HG03432 (cell line): ENCODE measurements at regions not wholly inside any gene's neighbourhood (a gene's known extent, or its start where the extent isn't known, plus 50 kb on each side); places are given as distances from the start of the nearest gene placed in this dataset.
A peak's percentile ranks its signal among the peaks of the same experiment; 100 is the strongest.
"Not testable (repeated sequence)": the region's sequence is repeated elsewhere in the genome, so short reads cannot be mapped to it uniquely, and the experiment has no call there.

Source experiments
- ATAC-seq: cut with Tn5 transposase; IDR thresholded peaks from one replicate; pipeline ENCODE4 v1.9.1; 2021; ENCODE audit warnings: mild to moderate bottlenecking, moderate library complexity; ENCODE audit not compliant: unreplicated experiment

- ATAC-seq = no peak
Measured at GRCh38 chr12:11446372-11446771, 51.0 kb upstream of the PRB2 start.

GRCh38 chr12:11457996-11458645 is 62.8 kb upstream of the PRB2 start:
- no peak for ATAC-seq

- ATAC-seq = no peak
Measured at GRCh38 chr12:11460343-11461023, 65.1 kb upstream of the PRB2 start.

GRCh38 chr12:11461433-11461832 is 66.1 kb upstream of the PRB2 start:
- ATAC-seq = no peak

GRCh38 chr12:11477110-11477509 is 81.7 kb upstream of the PRB2 start:
- ATAC-seq = no peak

- ATAC-seq = no peak
Measured at GRCh38 chr12:11482955-11483354, 87.6 kb upstream of the PRB2 start.

GRCh38 chr12:11486623-11487444 is 91.5 kb upstream of the PRB2 start:
- ATAC-seq = peak; percentile 83

GRCh38 chr12:11496157-11496851 is 100.9 kb upstream of the PRB2 start:
- no peak for ATAC-seq

- ATAC-seq = no peak
Measured at GRCh38 chr12:11497438-11497837, 102.1 kb upstream of the PRB2 start.

GRCh38 chr12:11497995-11498394 is 102.6 kb upstream of the PRB2 start:
- ATAC-seq = peak; percentile 67

GRCh38 chr12:11498574-11498973 is 103.2 kb upstream of the PRB2 start:
- not testable (repeated sequence) for ATAC-seq

- no peak for ATAC-seq
Measured at GRCh38 chr12:11499806-11500187, 104.4 kb upstream of the PRB2 start.

- peak; percentile 65 for ATAC-seq
Measured at GRCh38 chr12:11500188-11500860, 105.0 kb upstream of the PRB2 start.

GRCh38 chr12:11500861-11501230 is 105.5 kb upstream of the PRB2 start:
- ATAC-seq = no peak

- ATAC-seq = no peak
Measured at GRCh38 chr12:11508699-11509098, 113.3 kb upstream of the PRB2 start.

- no peak for ATAC-seq
Measured at GRCh38 chr12:11509326-11509725, 114.0 kb upstream of the PRB2 start.

GRCh38 chr12:11510671-11511070 is 115.3 kb upstream of the PRB2 start:
- no peak for ATAC-seq

GRCh38 chr12:11513288-11513687 is 117.9 kb upstream of the PRB2 start:
- ATAC-seq = no peak

- ATAC-seq = no peak
Measured at GRCh38 chr12:11517080-11517479, 121.7 kb upstream of the PRB2 start.

GRCh38 chr12:11524446-11524845 is 125.0 kb upstream of the ETV6 start:
- ATAC-seq = no peak

- ATAC-seq = no peak
Measured at GRCh38 chr12:11534064-11534463, 115.4 kb upstream of the ETV6 start.
